ENCODE measurements at regions not wholly inside any gene's neighbourhood (a gene's known extent, or its start where the extent isn't known, plus 50 kb on each side); places are given as distances from the start of the nearest gene placed in this dataset.

DNA sequence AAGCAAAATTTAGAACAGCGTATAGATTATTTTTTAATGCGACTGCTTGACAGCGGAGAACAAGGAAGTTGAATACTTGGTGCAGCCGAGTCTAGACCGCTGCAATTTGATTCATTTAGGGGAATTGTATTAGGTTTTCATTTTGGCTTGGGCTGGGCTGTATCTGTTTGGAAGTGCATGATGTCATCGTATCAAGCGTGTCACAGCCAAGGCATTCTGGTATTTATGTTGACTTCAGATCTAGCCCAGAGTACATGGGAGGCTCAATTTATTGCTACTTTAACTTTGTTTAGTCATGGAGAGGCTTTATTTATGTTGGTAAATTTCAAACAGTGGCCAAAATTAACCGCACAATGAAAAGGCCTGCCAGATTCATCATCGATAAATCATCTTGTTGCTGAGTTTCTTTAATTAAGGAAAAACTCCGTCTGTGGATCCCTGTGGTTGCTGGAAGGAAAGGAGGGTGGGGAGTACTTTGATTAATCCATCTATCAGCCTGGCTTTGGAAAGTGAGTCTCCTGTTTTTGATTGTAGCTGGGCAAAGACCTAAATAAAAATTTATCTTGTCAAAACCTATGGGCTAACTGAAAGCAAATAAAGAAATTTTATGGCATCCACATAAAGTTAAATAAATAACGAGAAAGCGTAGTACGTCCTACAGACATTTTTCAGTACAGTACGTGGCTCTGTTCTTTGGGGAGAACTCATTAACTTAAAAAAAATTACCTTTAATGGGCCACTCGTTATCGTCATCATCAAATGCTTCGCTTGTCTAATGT is 230.4 kb upstream of the SPRED2 start:
- TF ChIP-seq ZBTB7A (IDR thresholded peaks at IDR 0.05; ENCODE audit: low read depth) (no peak), EGR1 (IDR thresholded peaks at IDR 0.05) (no peak), TEAD4 (IDR thresholded peaks at IDR 0.05) (no peak; the same call in 1 of the 2 replicates), NFIC (IDR thresholded peaks at IDR 0.05) (peak; percentile 35), CEBPB (IDR thresholded peaks at IDR 0.05) (no peak)
- TF ChIP-seq, protein P1, sequence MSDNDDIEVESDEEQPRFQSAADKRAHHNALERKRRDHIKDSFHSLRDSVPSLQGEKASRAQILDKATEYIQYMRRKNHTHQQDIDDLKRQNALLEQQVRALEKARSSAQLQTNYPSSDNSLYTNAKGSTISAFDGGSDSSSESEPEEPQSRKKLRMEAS (IDR thresholded peaks at IDR 0.05) = no peak
- TF ChIP-seq, protein P2, sequence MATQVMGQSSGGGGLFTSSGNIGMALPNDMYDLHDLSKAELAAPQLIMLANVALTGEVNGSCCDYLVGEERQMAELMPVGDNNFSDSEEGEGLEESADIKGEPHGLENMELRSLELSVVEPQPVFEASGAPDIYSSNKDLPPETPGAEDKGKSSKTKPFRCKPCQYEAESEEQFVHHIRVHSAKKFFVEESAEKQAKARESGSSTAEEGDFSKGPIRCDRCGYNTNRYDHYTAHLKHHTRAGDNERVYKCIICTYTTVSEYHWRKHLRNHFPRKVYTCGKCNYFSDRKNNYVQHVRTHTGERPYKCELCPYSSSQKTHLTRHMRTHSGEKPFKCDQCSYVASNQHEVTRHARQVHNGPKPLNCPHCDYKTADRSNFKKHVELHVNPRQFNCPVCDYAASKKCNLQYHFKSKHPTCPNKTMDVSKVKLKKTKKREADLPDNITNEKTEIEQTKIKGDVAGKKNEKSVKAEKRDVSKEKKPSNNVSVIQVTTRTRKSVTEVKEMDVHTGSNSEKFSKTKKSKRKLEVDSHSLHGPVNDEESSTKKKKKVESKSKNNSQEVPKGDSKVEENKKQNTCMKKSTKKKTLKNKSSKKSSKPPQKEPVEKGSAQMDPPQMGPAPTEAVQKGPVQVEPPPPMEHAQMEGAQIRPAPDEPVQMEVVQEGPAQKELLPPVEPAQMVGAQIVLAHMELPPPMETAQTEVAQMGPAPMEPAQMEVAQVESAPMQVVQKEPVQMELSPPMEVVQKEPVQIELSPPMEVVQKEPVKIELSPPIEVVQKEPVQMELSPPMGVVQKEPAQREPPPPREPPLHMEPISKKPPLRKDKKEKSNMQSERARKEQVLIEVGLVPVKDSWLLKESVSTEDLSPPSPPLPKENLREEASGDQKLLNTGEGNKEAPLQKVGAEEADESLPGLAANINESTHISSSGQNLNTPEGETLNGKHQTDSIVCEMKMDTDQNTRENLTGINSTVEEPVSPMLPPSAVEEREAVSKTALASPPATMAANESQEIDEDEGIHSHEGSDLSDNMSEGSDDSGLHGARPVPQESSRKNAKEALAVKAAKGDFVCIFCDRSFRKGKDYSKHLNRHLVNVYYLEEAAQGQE (IDR thresholded peaks at IDR 0.05; ENCODE audit: low read depth) = no peak
